ENCODE measurements at regions not wholly inside any gene's neighbourhood (a gene's known extent, or its start where the extent isn't known, plus 50 kb on each side); places are given as distances from the start of the nearest gene placed in this dataset.

DNA sequence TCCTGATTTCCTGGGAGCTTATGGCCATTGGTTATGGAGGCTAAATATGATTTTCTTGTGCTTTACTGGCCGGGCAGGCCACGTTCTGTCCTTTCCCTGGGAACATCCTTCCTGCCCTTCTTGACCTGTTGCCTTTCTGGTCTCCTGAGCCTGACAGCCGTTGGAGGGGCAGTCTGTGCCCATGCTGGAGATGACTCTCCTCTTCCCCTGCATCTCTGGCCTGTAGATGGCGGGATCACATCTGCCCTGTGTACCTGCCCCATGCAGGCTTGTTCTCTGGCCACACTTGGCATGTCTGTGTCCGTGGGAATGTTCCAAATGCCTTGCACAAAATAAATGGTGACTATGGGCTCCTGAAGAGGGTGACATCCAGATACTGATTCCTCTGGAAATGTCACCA is 253.1 kb upstream of the IRX4 start:
- TF ChIP-seq, protein P1, sequence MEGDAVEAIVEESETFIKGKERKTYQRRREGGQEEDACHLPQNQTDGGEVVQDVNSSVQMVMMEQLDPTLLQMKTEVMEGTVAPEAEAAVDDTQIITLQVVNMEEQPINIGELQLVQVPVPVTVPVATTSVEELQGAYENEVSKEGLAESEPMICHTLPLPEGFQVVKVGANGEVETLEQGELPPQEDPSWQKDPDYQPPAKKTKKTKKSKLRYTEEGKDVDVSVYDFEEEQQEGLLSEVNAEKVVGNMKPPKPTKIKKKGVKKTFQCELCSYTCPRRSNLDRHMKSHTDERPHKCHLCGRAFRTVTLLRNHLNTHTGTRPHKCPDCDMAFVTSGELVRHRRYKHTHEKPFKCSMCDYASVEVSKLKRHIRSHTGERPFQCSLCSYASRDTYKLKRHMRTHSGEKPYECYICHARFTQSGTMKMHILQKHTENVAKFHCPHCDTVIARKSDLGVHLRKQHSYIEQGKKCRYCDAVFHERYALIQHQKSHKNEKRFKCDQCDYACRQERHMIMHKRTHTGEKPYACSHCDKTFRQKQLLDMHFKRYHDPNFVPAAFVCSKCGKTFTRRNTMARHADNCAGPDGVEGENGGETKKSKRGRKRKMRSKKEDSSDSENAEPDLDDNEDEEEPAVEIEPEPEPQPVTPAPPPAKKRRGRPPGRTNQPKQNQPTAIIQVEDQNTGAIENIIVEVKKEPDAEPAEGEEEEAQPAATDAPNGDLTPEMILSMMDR (IDR thresholded peaks at IDR 0.05), result no peak
- no peak for TF ChIP-seq POLR2A (IDR thresholded peaks at IDR 0.05)

Data from ovary (tissue), 3 donors.